GM12872 (cell line): ENCODE measurements at regions not wholly inside any gene's neighbourhood (a gene's known extent, or its start where the extent isn't known, plus 50 kb on each side); places are given as distances from the start of the nearest gene placed in this dataset.

ENCODE experiments used
- TF ChIP-seq, protein P1 (sequence below): IDR thresholded peaks from 3 replicates; pipeline ENCODE4 v1.5.1; 2011; ENCODE audit warnings: low read depth, mild to moderate bottlenecking, low read length, moderate library complexity; ENCODE audit not compliant: insufficient read depth

DNA sequence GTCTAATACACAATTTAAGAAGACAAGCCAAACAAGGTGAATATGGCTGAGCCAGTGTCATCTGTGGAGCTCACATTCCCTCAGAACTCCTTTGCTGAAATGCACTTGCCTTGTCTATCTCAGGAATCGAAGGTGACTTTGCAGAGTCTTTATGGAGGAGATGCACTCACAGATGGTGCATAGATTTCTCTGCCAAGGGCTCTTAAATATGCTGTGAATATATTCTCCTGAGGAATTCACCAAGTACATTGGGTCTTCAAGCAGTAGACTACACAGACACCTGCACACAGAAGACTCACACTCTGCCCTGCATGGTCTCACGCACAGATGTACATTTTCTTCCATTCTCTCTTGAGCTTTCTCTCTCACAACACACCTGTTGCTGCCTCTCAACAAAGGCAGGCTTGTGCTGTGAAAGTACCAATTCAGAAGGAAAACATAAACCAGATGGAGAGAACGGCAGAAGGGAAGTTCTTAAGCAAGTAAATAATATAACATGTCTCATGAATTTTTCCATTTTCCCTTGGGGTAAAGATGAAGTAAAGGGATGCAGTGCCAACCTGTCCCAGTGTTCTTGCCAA is 174.7 kb downstream of the DLEU7 start:
- TF ChIP-seq, protein P1, sequence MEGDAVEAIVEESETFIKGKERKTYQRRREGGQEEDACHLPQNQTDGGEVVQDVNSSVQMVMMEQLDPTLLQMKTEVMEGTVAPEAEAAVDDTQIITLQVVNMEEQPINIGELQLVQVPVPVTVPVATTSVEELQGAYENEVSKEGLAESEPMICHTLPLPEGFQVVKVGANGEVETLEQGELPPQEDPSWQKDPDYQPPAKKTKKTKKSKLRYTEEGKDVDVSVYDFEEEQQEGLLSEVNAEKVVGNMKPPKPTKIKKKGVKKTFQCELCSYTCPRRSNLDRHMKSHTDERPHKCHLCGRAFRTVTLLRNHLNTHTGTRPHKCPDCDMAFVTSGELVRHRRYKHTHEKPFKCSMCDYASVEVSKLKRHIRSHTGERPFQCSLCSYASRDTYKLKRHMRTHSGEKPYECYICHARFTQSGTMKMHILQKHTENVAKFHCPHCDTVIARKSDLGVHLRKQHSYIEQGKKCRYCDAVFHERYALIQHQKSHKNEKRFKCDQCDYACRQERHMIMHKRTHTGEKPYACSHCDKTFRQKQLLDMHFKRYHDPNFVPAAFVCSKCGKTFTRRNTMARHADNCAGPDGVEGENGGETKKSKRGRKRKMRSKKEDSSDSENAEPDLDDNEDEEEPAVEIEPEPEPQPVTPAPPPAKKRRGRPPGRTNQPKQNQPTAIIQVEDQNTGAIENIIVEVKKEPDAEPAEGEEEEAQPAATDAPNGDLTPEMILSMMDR: no peak

DNA sequence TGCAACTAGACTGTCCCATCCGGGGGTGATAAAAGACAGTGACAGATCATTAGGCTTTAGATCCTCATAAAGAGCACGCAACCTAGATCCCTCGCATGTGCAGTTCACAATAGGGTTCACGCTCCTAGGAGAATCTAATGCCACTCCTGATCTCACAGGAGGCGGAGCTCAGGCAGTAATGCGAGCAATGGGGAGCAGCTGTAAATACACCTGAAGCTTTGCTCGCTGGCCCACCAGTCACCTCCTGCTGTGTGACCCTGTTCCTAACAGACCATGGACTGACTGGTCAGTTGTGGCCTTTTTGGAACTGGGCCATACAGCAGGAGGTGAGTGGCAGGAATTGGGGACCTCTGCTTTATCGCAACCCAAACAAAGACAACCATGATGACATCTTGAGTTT is 173.2 kb downstream of the DLEU7 start:
- TF ChIP-seq, protein P1: no peak

DNA sequence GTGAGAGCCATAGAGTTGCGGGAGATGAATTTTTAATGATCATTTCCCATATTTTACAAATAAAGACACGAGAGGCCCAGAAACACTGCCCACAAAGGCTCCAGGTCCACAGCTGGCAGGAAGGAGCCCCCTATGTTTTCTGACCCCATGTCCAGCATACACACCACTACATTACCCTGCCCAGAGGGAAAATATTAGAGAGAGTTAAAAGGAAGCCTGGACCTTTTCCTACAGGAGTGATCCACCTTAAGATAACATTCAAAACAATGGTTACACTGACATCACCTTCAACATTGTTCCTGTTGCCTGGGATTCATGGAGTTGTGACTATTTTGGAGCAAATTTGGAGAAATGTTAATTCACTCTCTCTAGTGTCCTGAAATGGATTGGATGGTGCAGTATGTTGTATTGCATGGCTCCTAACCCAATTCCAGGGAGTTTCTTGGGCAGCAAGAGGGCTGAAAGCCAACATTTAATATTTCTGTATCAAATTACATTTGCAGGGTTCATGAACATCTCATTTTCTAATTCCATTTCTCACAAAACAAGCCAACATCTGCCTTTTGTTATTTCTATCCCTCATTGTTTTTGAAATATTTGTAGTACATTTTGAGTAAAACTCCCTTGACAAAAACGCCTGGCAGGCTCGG is 172.5 kb downstream of the DLEU7 start:
- TF ChIP-seq, protein P1: no peak

DNA sequence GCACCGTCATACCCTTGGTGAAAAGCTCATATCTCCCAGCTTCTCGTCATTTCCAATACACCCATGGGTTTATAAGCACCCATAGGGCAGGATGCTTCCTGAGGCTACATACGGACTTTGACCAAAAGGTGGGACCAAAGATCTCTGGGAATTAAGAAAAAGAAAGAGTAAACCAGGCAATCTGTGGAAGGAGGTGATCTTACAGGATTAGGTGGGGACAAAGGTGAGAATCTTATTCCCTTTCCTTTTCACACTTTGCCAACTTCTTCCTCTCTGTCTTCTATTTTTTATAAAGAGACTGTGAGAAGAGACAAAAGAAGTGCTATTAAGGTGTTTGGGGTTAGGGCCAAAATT is 172.0 kb downstream of the DLEU7 start:
- TF ChIP-seq, protein P1: no peak

DNA sequence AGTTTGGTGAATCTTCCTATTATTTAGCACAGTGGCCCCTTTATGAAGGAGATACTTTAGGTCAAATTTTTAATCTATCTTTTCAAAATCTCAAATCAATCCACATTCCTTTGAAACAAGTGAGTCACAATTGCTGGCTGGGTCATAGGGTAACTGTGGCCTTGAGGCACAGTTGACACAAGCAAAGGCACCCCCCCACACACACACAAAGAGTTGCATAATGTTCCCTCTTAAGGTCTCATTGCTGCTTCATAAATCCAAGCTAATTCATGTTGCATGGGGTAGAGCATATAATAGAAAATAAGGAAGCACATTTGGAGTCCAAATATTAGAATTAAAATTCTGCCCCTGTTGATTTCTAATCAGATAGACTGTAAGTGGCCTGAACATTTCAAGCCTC is 171.5 kb downstream of the DLEU7 start:
- TF ChIP-seq, protein P1: no peak

DNA sequence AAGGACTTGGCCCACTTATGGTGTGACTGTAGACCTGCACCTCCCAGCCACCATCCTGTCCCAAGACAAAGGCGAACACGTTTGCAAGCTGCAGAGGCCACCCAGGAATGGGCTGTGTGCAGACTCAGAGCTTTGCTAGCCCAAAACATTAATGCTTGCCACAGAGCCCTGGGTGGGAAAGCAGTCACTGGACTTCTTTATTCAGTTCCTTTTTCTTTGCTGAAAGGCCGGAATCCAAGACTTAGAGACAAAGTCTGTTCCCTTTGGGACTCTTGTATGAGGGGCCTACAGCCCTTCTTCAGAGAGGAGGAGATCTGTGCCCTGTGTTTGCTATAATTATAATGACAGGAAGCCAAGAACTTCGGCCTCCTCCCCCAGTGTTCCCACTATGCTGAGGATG is 167.8 kb downstream of the DLEU7 start:
- TF ChIP-seq, protein P1: no peak

DNA sequence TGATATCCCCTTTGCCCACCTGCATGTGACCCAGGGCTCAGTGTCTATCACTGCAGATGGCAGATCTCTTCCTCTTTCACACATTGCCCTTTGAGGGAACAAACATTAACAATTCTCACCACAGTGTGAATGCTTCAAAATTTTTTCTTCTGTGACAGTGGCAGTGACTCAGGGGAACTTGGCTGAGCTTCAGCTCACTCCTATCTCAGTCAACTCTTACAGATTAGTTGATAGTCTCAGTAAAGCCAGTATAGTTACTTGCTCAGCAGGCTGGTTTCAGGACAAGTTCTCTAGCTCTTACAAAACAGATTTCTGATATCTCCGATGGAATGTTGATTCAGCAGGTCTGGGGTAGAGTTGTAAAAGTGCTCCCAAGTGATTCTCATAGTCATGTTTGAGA is 166.9 kb downstream of the DLEU7 start:
- TF ChIP-seq, protein P1: no peak
